Testis (tissue), 2 donors: ENCODE measurements at regions not wholly inside any gene's neighbourhood (a gene's known extent, or its start where the extent isn't known, plus 50 kb on each side); places are given as distances from the start of the nearest gene placed in this dataset.

Experiments used
- DNase-seq: peaks from one replicate; pipeline ENCODE4 v3.0.0-alpha.2; 2019
- H3K27ac ChIP-seq, 2 donors: fragments of 200-600 bp; sonication (generic); one replicate each; pipeline ENCODE4 v1.5.1; 2019
- H3K27me3 ChIP-seq: fragments of 200-600 bp; sonication (generic); one replicate; pipeline ENCODE4 v1.5.1; 2019
- H3K36me3 ChIP-seq: fragments of 200-600 bp; sonication (generic); one replicate; pipeline ENCODE4 v1.5.1; 2017; ENCODE audit warnings: low read depth; ENCODE audit errors: missing control alignments
- H3K4me1 ChIP-seq: fragments of 200-600 bp; sonication (generic); one replicate; pipeline ENCODE4 v1.5.1; 2019
- H3K4me3 ChIP-seq, 2 donors: fragments of 200-600 bp; sonication (generic); one replicate each; pipeline ENCODE4 v1.5.1; 2017 to 2019
- H3K9me3 ChIP-seq: fragments of 200-600 bp; sonication (generic); one replicate; pipeline ENCODE4 v1.5.1; 2017
- POLR2A ChIP-seq: fragments of 450-650 bp; IDR thresholded peaks from one replicate; pipeline ENCODE4 v1.6.1; 2017; ENCODE audit warnings: antibody characterized with exemption, mild to moderate bottlenecking, moderate library complexity
- WGBS, 2 donors: methylation state at CpG; one replicate each; pipeline ENCODE4 v1.1.5; 2018; 5-methylcytosine and 5-hydroxymethylcytosine counted together
- intact Hi-C: fragments of 100-400 bp; cut with DNase I; formaldehyde crosslinking; loops from one replicate; pipeline ENCODE4 v1.15.1; 2023; ENCODE audit warnings: low total_unique reads
- TF ChIP-seq, protein P1 (sequence below), 3 experiments: fragments of 450-650 bp in 2 of 3; fragments of 200-600 bp in 1 of 3; sonication (generic) in 1 of 3; IDR thresholded peaks; one replicate each; pipeline ENCODE4 v1.5.1; 2016 to 2019; ENCODE audit warnings: antibody characterized with exemption in 3 of 3, mild to moderate bottlenecking in 2 of 3, moderate library complexity in 1 of 3

DNA sequence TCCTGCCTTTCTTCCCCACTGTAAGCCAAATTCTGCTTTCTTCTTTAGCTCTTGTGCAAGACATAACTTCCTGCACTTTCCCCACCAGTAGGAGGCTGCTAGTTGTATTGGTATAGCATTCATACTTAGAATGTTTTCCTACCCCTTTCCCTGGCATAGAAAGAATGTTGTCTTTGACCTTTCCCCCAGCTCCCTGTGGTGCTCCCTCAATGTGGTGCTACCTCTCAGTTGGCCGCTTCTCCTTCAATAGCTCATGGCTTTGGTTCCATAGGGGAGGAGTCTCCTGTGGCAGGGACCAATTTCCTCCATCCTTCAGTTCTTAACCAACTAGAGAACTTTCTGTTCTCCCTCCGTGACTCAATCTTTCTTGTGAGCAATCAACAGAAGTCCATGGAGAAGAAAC is 67.5 kb upstream of the AKAP13 start:
- intact Hi-C loops: no loop called here
- WGBS, 2 donors: 83 to 90% methylated on average over 2 of the region's 2 CpGs
- DNase-seq: no peak

DNA sequence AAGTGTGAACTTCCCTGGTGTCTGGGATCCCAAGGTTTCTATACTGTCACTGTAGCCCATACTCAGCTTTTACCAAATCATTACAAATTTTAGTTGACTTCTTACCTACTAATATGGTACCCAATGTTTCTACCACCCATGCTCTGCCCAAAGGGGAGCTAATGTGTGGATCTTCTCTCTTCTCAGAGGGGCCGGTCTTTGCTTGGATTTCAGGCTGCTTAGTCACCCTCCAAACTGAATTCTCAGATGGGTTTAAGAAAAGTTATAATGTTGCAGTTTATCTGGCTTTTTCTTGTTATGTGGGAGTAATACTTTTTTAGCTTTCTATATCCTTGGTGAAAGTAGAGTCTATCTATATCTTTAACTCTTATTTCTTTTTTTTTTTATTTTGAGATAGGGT is 67.1 kb upstream of the AKAP13 start:
- H3K27me3 ChIP-seq: no peaks in the 10 kb centered on the region
- intact Hi-C loops: no loop called here
- H3K4me3 ChIP-seq: no peak overlapping the region
- H3K4me1 ChIP-seq: no peaks in the 10 kb centered on the region
- H3K36me3 ChIP-seq: no peaks in the 10 kb centered on the region
- H3K27ac ChIP-seq: no peak overlapping the region
- H3K9me3 ChIP-seq: no peaks in the 10 kb centered on the region
- DNase-seq: no peak
- TF ChIP-seq POLR2A: no peak
- TF ChIP-seq, protein P1, sequence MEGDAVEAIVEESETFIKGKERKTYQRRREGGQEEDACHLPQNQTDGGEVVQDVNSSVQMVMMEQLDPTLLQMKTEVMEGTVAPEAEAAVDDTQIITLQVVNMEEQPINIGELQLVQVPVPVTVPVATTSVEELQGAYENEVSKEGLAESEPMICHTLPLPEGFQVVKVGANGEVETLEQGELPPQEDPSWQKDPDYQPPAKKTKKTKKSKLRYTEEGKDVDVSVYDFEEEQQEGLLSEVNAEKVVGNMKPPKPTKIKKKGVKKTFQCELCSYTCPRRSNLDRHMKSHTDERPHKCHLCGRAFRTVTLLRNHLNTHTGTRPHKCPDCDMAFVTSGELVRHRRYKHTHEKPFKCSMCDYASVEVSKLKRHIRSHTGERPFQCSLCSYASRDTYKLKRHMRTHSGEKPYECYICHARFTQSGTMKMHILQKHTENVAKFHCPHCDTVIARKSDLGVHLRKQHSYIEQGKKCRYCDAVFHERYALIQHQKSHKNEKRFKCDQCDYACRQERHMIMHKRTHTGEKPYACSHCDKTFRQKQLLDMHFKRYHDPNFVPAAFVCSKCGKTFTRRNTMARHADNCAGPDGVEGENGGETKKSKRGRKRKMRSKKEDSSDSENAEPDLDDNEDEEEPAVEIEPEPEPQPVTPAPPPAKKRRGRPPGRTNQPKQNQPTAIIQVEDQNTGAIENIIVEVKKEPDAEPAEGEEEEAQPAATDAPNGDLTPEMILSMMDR (IDR thresholded peaks at IDR 0.05): no peak
- WGBS, 2 donors: 78 to 88% methylated on average over 1 of the region's 1 CpG

More for the DNA sequence above, 67.5 kb upstream of the AKAP13 start:
- Histone ChIP-seq H3K4me1 (no peaks in the 10 kb centered on the region), H3K9me3 (no peaks in the 10 kb centered on the region), H3K36me3 (no peaks in the 10 kb centered on the region), H3K27me3 (no peaks in the 10 kb centered on the region), H3K27ac (no peak overlapping the region), H3K4me3 (no peak overlapping the region)
- TF ChIP-seq, protein P1 (IDR thresholded peaks at IDR 0.05): no peak
- TF ChIP-seq POLR2A: no peak

DNA sequence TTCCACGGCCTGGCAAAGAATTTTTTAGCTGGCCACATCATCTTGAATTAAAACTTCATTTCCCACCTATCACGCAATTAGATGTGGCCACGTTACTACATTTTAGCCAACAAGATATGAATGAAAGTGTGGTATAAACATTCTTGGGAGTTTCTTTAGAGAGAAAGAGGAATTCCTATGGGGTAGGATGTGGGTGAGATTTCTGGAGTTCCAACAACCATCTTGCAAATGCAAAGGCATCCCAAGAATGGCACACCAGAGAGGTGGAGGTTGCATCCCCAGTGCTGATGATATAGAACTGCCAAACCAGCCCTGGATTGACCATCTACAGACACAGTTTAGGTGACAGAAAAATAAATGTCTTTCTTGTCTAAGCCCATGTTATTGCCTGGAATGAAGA is 66.3 kb upstream of the AKAP13 start:
- WGBS, 2 donors: 88 to 97% methylated on average over 3 of the region's 3 CpGs
- no peak for DNase-seq

DNA sequence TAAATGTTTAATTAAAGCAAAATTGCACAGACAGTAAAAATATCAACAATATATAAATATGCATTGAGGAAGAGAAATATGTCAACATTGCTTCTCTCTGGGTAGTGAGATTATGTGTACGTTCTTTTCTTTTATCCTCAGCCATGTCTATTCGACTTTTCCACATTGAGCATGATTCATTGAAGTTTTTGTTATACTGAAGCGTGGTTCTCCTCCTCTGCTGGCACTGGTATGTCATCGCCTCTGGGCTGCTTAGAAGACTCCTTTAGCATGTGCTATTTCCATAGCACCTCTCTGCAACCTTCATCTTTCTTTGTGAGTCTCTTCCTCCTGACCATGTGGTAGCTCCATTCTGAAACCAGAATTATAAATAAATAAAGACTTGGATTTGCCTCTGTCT is 65.8 kb upstream of the AKAP13 start:
- Histone ChIP-seq H3K4me3 (no peak overlapping the region), H3K27me3 (no peaks in the 10 kb centered on the region), H3K9me3 (no peaks in the 10 kb centered on the region), H3K27ac (no peak overlapping the region), H3K36me3 (no peaks in the 10 kb centered on the region), H3K4me1 (no peaks in the 10 kb centered on the region)
- 94 to 95% methylated on average over 4 of the region's 4 CpGs for WGBS, 2 donors
- no peak for DNase-seq
- TF ChIP-seq, protein P1 (IDR thresholded peaks at IDR 0.05): no peak
- TF ChIP-seq POLR2A: no peak
- intact Hi-C loops: no loop called here

More for the DNA sequence above, 66.3 kb upstream of the AKAP13 start:
- Histone ChIP-seq H3K9me3 (no peaks in the 10 kb centered on the region), H3K4me3 (no peak overlapping the region), H3K27me3 (no peaks in the 10 kb centered on the region), H3K36me3 (no peaks in the 10 kb centered on the region), H3K4me1 (no peaks in the 10 kb centered on the region), H3K27ac (no peak overlapping the region)
- TF ChIP-seq POLR2A: no peak
- TF ChIP-seq, protein P1 (IDR thresholded peaks at IDR 0.05): no peak
- intact Hi-C loops: no loop called here

DNA sequence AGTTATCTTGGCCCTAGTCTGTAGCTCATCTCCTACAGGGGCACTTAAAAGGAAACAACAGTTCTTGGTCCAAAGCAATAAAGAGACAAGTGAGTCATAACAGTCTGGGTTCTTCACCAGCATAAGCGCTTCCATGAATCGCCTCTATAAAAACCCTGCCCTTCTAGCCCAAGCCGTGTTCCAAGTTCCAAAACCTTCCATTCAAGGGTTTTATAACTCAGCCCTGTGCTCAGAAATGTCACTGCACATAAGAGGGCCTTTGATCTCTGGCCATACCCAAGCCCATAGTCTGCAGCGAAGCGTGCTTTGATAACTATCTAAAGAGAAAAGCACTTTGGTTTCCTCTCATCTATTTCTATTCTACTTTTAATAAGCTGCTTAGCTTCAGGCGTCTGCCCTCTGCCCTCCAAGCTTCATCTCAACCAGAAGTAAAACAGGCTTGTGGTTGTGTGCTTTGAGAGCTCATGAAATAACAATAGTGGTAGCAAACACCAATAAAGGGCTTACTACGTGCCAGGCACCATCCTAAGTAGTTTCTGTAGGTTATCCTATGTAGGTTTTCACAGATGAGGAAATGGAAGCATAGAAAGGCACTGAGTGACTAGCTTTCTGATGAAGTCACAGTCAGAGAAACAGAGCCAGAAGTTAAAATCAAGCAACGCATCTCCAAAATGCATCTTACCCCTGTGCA is 64.0 kb upstream of the AKAP13 start:
- Histone ChIP-seq H3K27me3 (no peaks in the 10 kb centered on the region), H3K36me3 (no peaks in the 10 kb centered on the region), H3K9me3 (no peaks in the 10 kb centered on the region), H3K4me1 (no peaks in the 10 kb centered on the region), H3K4me3 (no peak overlapping the region), H3K27ac (no peak overlapping the region)
- TF ChIP-seq POLR2A: no peak
- TF ChIP-seq, protein P1 (IDR thresholded peaks at IDR 0.05): no peak
- intact Hi-C loops: no loop called here
- WGBS, 2 donors: 83 to 90% methylated on average over 8 of the region's 8 CpGs
- no peak for DNase-seq
